ENCODE measurements at regions not wholly inside any gene's neighbourhood (a gene's known extent, or its start where the extent isn't known, plus 50 kb on each side); places are given as distances from the start of the nearest gene placed in this dataset.

GRCh38 chr2:219722276-219722879 lies 94.9 kb downstream of the SLC4A3 start:
- TF ChIP-seq ZNF444 (CRISPR knock-in tag; IDR thresholded peaks at IDR 0.05): no peak
- TF ChIP-seq ETS2 (tag; IDR thresholded peaks at IDR 0.05; ENCODE audit: borderline replicate concordance, poor library complexity, severe bottlenecking): no peak
- no peak for TF ChIP-seq RAD51 (IDR thresholded peaks at IDR 0.05; ENCODE audit: borderline replicate concordance, low read depth)
- no peak for TF ChIP-seq IRF1 (CRISPR knock-in tag; IDR thresholded peaks at IDR 0.05; ENCODE audit: borderline replicate concordance)
- no peak for TF ChIP-seq ZNF121 (CRISPR knock-in tag; conservative IDR thresholded peaks at IDR 0.05)
- TF ChIP-seq ZNF449 (CRISPR knock-in tag; IDR thresholded peaks at IDR 0.05): no peak
- no peak for TF ChIP-seq REST (IDR thresholded peaks at IDR 0.05; ENCODE audit: borderline replicate concordance)
- no peak for TF ChIP-seq REST (CRISPR knock-in tag; IDR thresholded peaks at IDR 0.05; ENCODE audit: low read depth)
- TF ChIP-seq CTCF (IDR thresholded peaks at IDR 0.05 in 2 of 3, conservative IDR thresholded peaks at IDR 0.05 in 1 of 3; ENCODE audit: insufficient read depth in 2 of 3, low read depth in 1 of 3, low read length in 3 of 3): no peak
- TF ChIP-seq GABPA (tag; conservative IDR thresholded peaks at IDR 0.05; ENCODE audit: low read depth): no peak
- no peak for TF ChIP-seq CBFA2T2 (conservative IDR thresholded peaks at IDR 0.05)
- TF ChIP-seq MAFF (IDR thresholded peaks at IDR 0.05; ENCODE audit: low read length): no peak
- TF ChIP-seq RFX5 (IDR thresholded peaks at IDR 0.05; ENCODE audit: low read depth, low read length): no peak
- TF ChIP-seq HDAC2 (IDR thresholded peaks at IDR 0.05): no peak
- TF ChIP-seq CEBPG (CRISPR knock-in tag; IDR thresholded peaks at IDR 0.05): no peak
- no peak for TF ChIP-seq CEBPG (tag; conservative IDR thresholded peaks at IDR 0.05 in 1 of 2, IDR thresholded peaks at IDR 0.05 in 1 of 2)

All from K562 (cell line).